Parathyroid adenoma (tissue), 2 donors: ENCODE measurements at regions not wholly inside any gene's neighbourhood (a gene's known extent, or its start where the extent isn't known, plus 50 kb on each side); places are given as distances from the start of the nearest gene placed in this dataset.

Experiments
- H2AFZ ChIP-seq: fragments of 300-600 bp; sonication (generic); one replicate; pipeline ENCODE4 v1.7.0; 2017; ENCODE audit warnings: antibody characterized with exemption, mild to moderate bottlenecking
- H3K27ac ChIP-seq: fragments of 300-600 bp; sonication (generic); one replicate; pipeline ENCODE4 v1.7.0; 2017
- H3K27me3 ChIP-seq: fragments of 300-600 bp; sonication (generic); one replicate; pipeline ENCODE4 v1.7.0; 2017; ENCODE audit warnings: low read length; ENCODE audit not compliant: control insufficient read depth, insufficient read depth
- H3K36me3 ChIP-seq: fragments of 300-600 bp; sonication (generic); one replicate; pipeline ENCODE4 v1.7.0; 2017; ENCODE audit warnings: low read length; ENCODE audit not compliant: control insufficient read depth, insufficient read depth
- H3K4me1 ChIP-seq: fragments of 300-600 bp; sonication (generic); one replicate; pipeline ENCODE4 v1.7.0; 2017; ENCODE audit warnings: control low read depth
- H3K4me2 ChIP-seq: fragments of 300-600 bp; sonication (generic); one replicate; pipeline ENCODE4 v1.7.0; 2017; ENCODE audit warnings: low read length
- H3K4me3 ChIP-seq: fragments of 300-600 bp; sonication (generic); one replicate; pipeline ENCODE4 v1.7.0; 2017; ENCODE audit warnings: low read depth, low read length
- H3K79me2 ChIP-seq: fragments of 300-600 bp; sonication (generic); one replicate; pipeline ENCODE4 v1.7.0; 2017; ENCODE audit warnings: control low read depth
- H3K9ac ChIP-seq: fragments of 300-600 bp; sonication (generic); one replicate; pipeline ENCODE4 v1.7.0; 2017; ENCODE audit warnings: mild to moderate bottlenecking
- H3K9me3 ChIP-seq: fragments of 300-600 bp; sonication (generic); one replicate; pipeline ENCODE4 v1.7.0; 2017; ENCODE audit warnings: low read length; ENCODE audit not compliant: control insufficient read depth
- CTCF ChIP-seq: fragments of 300-600 bp; sonication (generic); IDR thresholded peaks from one replicate; pipeline ENCODE4 v1.7.0; 2017; ENCODE audit warnings: antibody characterized with exemption, mild to moderate bottlenecking
- donor health status: primary hyperparathyroidism.

GRCh38 chr13:22074403-22074802, 403.5 kb downstream of the FGF9 start:
- no peak for TF ChIP-seq CTCF

GRCh38 chr13:22076658-22077057, 405.8 kb downstream of the FGF9 start:
- no peak overlapping the region for H3K4me3 ChIP-seq
- no peak overlapping the region for H2AFZ ChIP-seq
- H3K27me3 ChIP-seq = no peaks in the 10 kb centered on the region
- no peaks in the 10 kb centered on the region for H3K79me2 ChIP-seq
- H3K27ac ChIP-seq = no peak overlapping the region
- no peak overlapping the region for H3K4me2 ChIP-seq
- no peaks in the 10 kb centered on the region for H3K9me3 ChIP-seq
- no peak overlapping the region for H3K9ac ChIP-seq
- no peaks in the 10 kb centered on the region for H3K4me1 ChIP-seq
- TF ChIP-seq CTCF = no peak
- H3K36me3 ChIP-seq = no peaks in the 10 kb centered on the region

More at GRCh38 chr13:22074403-22074802, 403.5 kb downstream of the FGF9 start:
- H3K9me3 ChIP-seq = no peaks in the 10 kb centered on the region
- H3K4me3 ChIP-seq = no peak overlapping the region
- H3K36me3 ChIP-seq = no peaks in the 10 kb centered on the region
- H3K79me2 ChIP-seq = no peaks in the 10 kb centered on the region
- no peaks in the 10 kb centered on the region for H3K27me3 ChIP-seq
- H3K4me1 ChIP-seq = no peaks in the 10 kb centered on the region
- H3K4me2 ChIP-seq = no peak overlapping the region
- H3K27ac ChIP-seq = no peak overlapping the region
- no peak overlapping the region for H2AFZ ChIP-seq
- no peak overlapping the region for H3K9ac ChIP-seq

- H3K9me3 ChIP-seq = no peaks in the 10 kb centered on the region
- no peak overlapping the region for H2AFZ ChIP-seq
- TF ChIP-seq CTCF = no peak
- no peak overlapping the region for H3K9ac ChIP-seq
- H3K4me2 ChIP-seq = no peak overlapping the region
- no peaks in the 10 kb centered on the region for H3K36me3 ChIP-seq
- no peaks in the 10 kb centered on the region for H3K4me1 ChIP-seq
- no peak overlapping the region for H3K4me3 ChIP-seq
- no peak overlapping the region for H3K27ac ChIP-seq
- no peaks in the 10 kb centered on the region for H3K27me3 ChIP-seq
- no peaks in the 10 kb centered on the region for H3K79me2 ChIP-seq
These were observed 406.4 kb downstream of the FGF9 start for GRCh38 chr13:22077205-22077683.

- no peak overlapping the region for H3K4me2 ChIP-seq
- no peak overlapping the region for H2AFZ ChIP-seq
- H3K9ac ChIP-seq = no peak overlapping the region
- H3K79me2 ChIP-seq = no peaks in the 10 kb centered on the region
- no peaks in the 10 kb centered on the region for H3K27me3 ChIP-seq
- H3K36me3 ChIP-seq = no peaks in the 10 kb centered on the region
- no peaks in the 10 kb centered on the region for H3K9me3 ChIP-seq
- TF ChIP-seq CTCF = no peak
- H3K27ac ChIP-seq = no peak overlapping the region
- no peaks in the 10 kb centered on the region for H3K4me1 ChIP-seq
- H3K4me3 ChIP-seq = no peak overlapping the region
These were observed 406.9 kb downstream of the FGF9 start for GRCh38 chr13:22077764-22078163.

- H3K27me3 ChIP-seq = no peaks in the 10 kb centered on the region
- no peaks in the 10 kb centered on the region for H3K36me3 ChIP-seq
- no peak overlapping the region for H3K9ac ChIP-seq
- no peak overlapping the region for H3K27ac ChIP-seq
- H3K9me3 ChIP-seq = no peaks in the 10 kb centered on the region
- H3K4me2 ChIP-seq = no peak overlapping the region
- no peak for TF ChIP-seq CTCF
- no peaks in the 10 kb centered on the region for H3K79me2 ChIP-seq
- no peak overlapping the region for H3K4me3 ChIP-seq
- H3K4me1 ChIP-seq = no peaks in the 10 kb centered on the region
- H2AFZ ChIP-seq = no peak overlapping the region
These were observed 409.1 kb downstream of the FGF9 start for GRCh38 chr13:22079961-22080360.
